ENCODE measurements at regions not wholly inside any gene's neighbourhood (a gene's known extent, or its start where the extent isn't known, plus 50 kb on each side); places are given as distances from the start of the nearest gene placed in this dataset.
"Not testable (repeated sequence)": the region's sequence is repeated elsewhere in the genome, so short reads cannot be mapped to it uniquely, and the experiment has no call there.

GRCh38 chr2:150127346-150127990, 360.0 kb downstream of the RND3 start:
- DNase-seq = no peak

GRCh38 chr2:150126839-150127238, 360.6 kb downstream of the RND3 start:
- DNase-seq = no peak

GRCh38 chr2:150126143-150126740, 361.2 kb downstream of the RND3 start:
- no peak for DNase-seq

GRCh38 chr2:150125708-150126107, 361.8 kb downstream of the RND3 start:
- DNase-seq = no peak

GRCh38 chr2:150125188-150125587, 362.3 kb downstream of the RND3 start:
- DNase-seq = no peak

GRCh38 chr2:150124739-150125138, 362.7 kb downstream of the RND3 start:
- no peak for DNase-seq

GRCh38 chr2:150122871-150123613, 364.4 kb downstream of the RND3 start:
- DNase-seq = no peak

- no peak for DNase-seq
Measured at GRCh38 chr2:150122156-150122555, 365.3 kb downstream of the RND3 start.

- DNase-seq = no peak
Measured at GRCh38 chr2:150120326-150120955, 367.0 kb downstream of the RND3 start.

GRCh38 chr2:150119819-150120218, 367.6 kb downstream of the RND3 start:
- DNase-seq = no peak

- not testable (repeated sequence) for DNase-seq
Measured at GRCh38 chr2:150114089-150114488, 373.4 kb downstream of the RND3 start.

GRCh38 chr2:150110548-150110947, 376.9 kb downstream of the RND3 start:
- DNase-seq = no peak

GRCh38 chr2:150109912-150110311, 377.6 kb downstream of the RND3 start:
- DNase-seq = no peak

GRCh38 chr2:150109028-150109427, 378.4 kb downstream of the RND3 start:
- DNase-seq = no peak

- DNase-seq = no peak
Measured at GRCh38 chr2:150107816-150108215, 379.7 kb downstream of the RND3 start.

GRCh38 chr2:150107170-150107569, 380.3 kb downstream of the RND3 start:
- DNase-seq = no peak

GRCh38 chr2:150101947-150102346, 385.5 kb downstream of the RND3 start:
- no peak for DNase-seq

GRCh38 chr2:150100834-150101233, 386.6 kb downstream of the RND3 start:
- DNase-seq = no peak

- DNase-seq = no peak
Measured at GRCh38 chr2:150100336-150100735, 387.1 kb downstream of the RND3 start.

- no peak for DNase-seq
Measured at GRCh38 chr2:150099805-150100204, 387.7 kb downstream of the RND3 start.

- no peak for DNase-seq
Measured at GRCh38 chr2:150097901-150098531, 389.5 kb downstream of the RND3 start.

- DNase-seq = no peak
Measured at GRCh38 chr2:150097402-150097801, 390.1 kb downstream of the RND3 start.
